ENCODE measurements at regions not wholly inside any gene's neighbourhood (a gene's known extent, or its start where the extent isn't known, plus 50 kb on each side); places are given as distances from the start of the nearest gene placed in this dataset.

DNA sequence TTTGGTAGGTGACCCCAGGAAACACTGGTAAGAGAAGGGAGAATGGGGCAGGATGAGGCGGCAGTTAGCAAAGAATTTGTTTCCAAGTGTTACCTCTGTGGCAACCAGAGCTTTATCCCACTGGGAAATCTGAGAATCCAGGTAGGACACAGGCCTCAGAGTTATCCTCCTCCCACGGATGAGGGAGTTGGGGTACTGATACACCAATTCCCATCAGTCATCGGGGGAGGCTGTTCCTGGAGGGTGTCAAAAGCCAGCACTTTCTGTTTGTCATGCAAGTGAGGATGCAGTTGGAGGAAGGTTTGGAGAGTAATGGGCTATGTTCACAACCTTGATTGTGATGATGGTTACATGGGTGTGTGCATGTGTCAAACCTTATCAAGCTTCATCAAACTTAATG is 221.2 kb upstream of the SFSWAP start:
- H3K4me1 Mint-ChIP-seq = peaks cover 24% of the 10 kb centered on the region
- no peak overlapping the region for H3K27ac Mint-ChIP-seq
- TF ChIP-seq, protein P1, sequence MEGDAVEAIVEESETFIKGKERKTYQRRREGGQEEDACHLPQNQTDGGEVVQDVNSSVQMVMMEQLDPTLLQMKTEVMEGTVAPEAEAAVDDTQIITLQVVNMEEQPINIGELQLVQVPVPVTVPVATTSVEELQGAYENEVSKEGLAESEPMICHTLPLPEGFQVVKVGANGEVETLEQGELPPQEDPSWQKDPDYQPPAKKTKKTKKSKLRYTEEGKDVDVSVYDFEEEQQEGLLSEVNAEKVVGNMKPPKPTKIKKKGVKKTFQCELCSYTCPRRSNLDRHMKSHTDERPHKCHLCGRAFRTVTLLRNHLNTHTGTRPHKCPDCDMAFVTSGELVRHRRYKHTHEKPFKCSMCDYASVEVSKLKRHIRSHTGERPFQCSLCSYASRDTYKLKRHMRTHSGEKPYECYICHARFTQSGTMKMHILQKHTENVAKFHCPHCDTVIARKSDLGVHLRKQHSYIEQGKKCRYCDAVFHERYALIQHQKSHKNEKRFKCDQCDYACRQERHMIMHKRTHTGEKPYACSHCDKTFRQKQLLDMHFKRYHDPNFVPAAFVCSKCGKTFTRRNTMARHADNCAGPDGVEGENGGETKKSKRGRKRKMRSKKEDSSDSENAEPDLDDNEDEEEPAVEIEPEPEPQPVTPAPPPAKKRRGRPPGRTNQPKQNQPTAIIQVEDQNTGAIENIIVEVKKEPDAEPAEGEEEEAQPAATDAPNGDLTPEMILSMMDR (IDR thresholded peaks at IDR 0.05; ENCODE audit: unreplicated experiment in 3 of 3) = no peak
- no peaks in the 10 kb centered on the region for H3K9me3 Mint-ChIP-seq
- H3K27me3 Mint-ChIP-seq (ENCODE audit: low read depth) = peaks cover 16% of the 10 kb centered on the region
- no peak overlapping the region for H3K4me3 Mint-ChIP-seq
- no peaks in the 10 kb centered on the region for H3K36me3 Mint-ChIP-seq (ENCODE audit: low read depth)

DNA sequence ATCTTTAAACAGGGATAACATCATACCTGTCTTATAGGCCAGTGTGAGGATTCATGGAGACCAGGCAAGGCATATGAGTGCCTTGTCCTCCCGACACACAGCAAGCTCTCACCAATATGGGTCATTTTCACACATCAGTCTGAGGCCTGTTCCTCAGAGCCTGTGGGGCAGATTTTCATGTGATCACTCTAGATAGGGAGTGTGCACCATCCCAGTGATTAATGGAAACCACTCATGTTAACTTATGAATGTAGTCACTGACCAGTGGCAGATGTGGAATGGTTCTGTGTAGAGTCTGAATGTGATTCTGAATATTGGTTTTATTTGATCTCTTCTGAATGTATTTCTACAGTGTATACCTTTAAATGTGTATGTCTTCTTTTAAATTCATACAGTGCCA is 219.7 kb upstream of the SFSWAP start:
- no peaks in the 10 kb centered on the region for H3K9me3 Mint-ChIP-seq
- no peaks in the 10 kb centered on the region for H3K36me3 Mint-ChIP-seq (ENCODE audit: low read depth)
- H3K4me1 Mint-ChIP-seq = peaks cover 24% of the 10 kb centered on the region
- H3K4me3 Mint-ChIP-seq = no peak overlapping the region
- no peak overlapping the region for H3K27ac Mint-ChIP-seq
- TF ChIP-seq, protein P1 (IDR thresholded peaks at IDR 0.05; ENCODE audit: unreplicated experiment in 3 of 3) = no peak
- peaks cover 28% of the 10 kb centered on the region for H3K27me3 Mint-ChIP-seq (ENCODE audit: low read depth)

DNA sequence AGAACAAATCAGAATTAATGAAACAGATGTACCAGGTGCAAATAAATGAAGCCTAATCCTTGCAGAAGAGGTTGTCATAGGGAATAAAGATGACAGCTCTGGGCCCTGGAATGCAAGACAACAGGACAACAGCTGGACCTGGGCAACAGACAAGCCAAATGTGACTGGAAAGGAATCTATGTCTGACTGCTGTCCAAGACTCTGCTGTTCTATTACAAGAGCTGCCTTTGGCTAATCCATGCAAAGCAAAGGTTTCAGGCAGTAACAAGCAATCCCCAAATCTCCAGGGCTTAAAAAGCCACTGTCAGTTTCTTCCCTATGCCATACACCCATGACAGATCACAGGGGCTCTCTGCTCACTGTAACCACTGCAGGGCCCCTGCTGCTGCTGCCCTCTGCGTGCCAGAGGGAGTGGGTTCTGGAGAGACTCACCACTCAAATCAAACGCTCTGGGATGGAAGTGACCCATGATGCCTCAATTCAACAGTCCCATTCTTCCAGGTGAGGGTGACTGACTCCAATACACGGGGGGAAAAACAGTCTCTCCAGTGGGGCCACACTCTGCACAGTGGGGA is 218.9 kb upstream of the SFSWAP start:
- H3K27ac Mint-ChIP-seq = peak overlapping the region in 1 of 3 experiments; percentile 20
- peaks cover 24% of the 10 kb centered on the region for H3K4me1 Mint-ChIP-seq
- H3K9me3 Mint-ChIP-seq = no peaks in the 10 kb centered on the region
- H3K27me3 Mint-ChIP-seq (ENCODE audit: low read depth) = peaks cover 28% of the 10 kb centered on the region
- TF ChIP-seq, protein P1 (IDR thresholded peaks at IDR 0.05; ENCODE audit: unreplicated experiment in 3 of 3) = no peak
- no peak overlapping the region for H3K4me3 Mint-ChIP-seq
- H3K36me3 Mint-ChIP-seq (ENCODE audit: low read depth) = no peaks in the 10 kb centered on the region

DNA sequence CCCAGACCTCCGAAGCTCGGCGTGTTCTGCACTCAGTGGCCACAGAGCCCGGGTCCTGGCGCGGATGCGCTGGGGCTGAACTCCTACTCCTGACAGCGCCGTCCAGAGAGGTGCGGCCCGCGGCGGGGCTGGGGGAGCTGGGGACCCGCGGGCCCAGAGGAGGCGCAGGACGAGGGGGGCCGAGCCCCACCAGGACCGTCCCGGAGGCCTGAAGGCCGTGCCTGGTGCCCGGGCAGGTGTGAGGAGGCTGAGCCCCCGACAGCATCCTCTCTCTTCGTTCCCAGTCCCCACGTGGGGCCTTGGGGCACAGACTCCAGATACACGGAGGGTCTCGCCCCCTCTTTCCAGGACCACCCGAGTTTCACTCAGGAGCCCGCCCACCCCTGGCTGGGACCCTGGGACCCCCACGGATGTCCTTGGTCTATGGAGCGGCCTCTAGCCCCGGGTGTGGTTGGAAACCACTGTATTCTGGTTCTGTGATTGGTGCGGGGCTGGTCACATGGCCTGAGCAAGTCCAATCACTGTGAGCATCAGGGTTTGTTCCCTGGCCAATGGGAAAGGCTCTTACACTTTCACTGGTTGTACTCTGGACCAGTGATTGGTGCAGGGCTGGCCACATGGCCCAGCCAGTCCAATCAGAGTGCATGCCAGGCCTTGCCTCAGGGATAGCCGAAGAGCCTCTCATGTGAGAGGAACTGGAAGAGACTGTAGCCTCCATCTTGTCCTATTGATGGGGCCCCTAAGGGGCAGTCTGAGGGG is 217.6 kb upstream of the SFSWAP start:
- Mint-ChIP-seq H3K36me3 (ENCODE audit: low read depth) (no peaks in the 10 kb centered on the region), H3K9me3 (no peaks in the 10 kb centered on the region), H3K27me3 (ENCODE audit: low read depth) (peaks cover 31% of the 10 kb centered on the region), H3K4me3 (no peak overlapping the region), H3K4me1 (peaks cover 14% of the 10 kb centered on the region), H3K27ac (no peak overlapping the region)
- TF ChIP-seq, protein P1 (IDR thresholded peaks at IDR 0.05; ENCODE audit: unreplicated experiment in 3 of 3) = no peak

DNA sequence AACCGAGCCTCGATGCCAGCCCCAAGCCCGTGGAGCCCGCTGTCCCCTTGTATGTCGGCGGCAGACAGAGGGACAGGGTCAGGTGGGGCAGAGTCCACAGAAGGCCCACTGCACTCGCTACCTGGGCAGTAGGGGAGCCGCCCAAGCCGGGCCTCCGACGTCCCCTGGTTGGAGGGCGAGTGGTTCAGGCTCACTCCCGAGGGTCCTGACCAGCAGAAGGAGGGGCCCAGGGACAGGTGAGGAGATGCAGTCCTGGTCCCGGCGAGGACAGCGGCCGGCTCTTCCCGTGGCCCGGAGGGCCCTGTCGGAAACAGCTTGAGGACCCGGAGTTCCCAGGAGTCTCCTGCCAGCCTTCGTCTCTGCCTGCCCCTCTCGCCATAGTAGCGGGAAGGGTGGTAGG is 216.7 kb upstream of the SFSWAP start:
- TF ChIP-seq, protein P1 (IDR thresholded peaks at IDR 0.05; ENCODE audit: unreplicated experiment in 3 of 3) = no peak
- H3K27ac Mint-ChIP-seq = no peak overlapping the region
- peaks cover 13% of the 10 kb centered on the region for H3K4me1 Mint-ChIP-seq
- H3K9me3 Mint-ChIP-seq = no peaks in the 10 kb centered on the region
- H3K36me3 Mint-ChIP-seq (ENCODE audit: low read depth) = no peaks in the 10 kb centered on the region
- peaks cover 39% of the 10 kb centered on the region for H3K27me3 Mint-ChIP-seq (ENCODE audit: low read depth)
- no peak overlapping the region for H3K4me3 Mint-ChIP-seq
